Mesendoderm (in vitro differentiated cells): ENCODE measurements at regions not wholly inside any gene's neighbourhood (a gene's known extent, or its start where the extent isn't known, plus 50 kb on each side); places are given as distances from the start of the nearest gene placed in this dataset.
"Not testable (repeated sequence)": the region's sequence is repeated elsewhere in the genome, so short reads cannot be mapped to it uniquely, and the experiment has no call there.

Experiments
- DNase-seq: peaks from one replicate; pipeline ENCODE4 v3.0.0; 2013
- H2AK5ac ChIP-seq: 2 replicates; pipeline ENCODE4 v1.6.1; 2013; ENCODE audit warnings: low read length, inconsistent platforms
- H2BK120ac ChIP-seq: 2 replicates; pipeline ENCODE4 v1.6.1; 2013; ENCODE audit warnings: low read depth, mild to moderate bottlenecking, low read length, moderate library complexity, mixed read lengths
- H2BK15ac ChIP-seq: replicated peaks from 2 replicates; pipeline ENCODE4 v1.6.1; 2013; ENCODE audit warnings: low read depth, mild to moderate bottlenecking, moderate library complexity
- H2BK5ac ChIP-seq: 2 replicates; pipeline ENCODE4 v1.6.1; 2013; ENCODE audit warnings: low read length, inconsistent platforms
- H3K18ac ChIP-seq: 2 replicates; pipeline ENCODE4 v1.6.1; 2013; ENCODE audit warnings: mild to moderate bottlenecking, low read length, mixed read lengths
- H3K23ac ChIP-seq: one replicate; pipeline ENCODE4 v1.6.1; 2013; ENCODE audit warnings: low read length
- H3K27ac ChIP-seq: 2 replicates; pipeline ENCODE4 v1.5.1; 2013; ENCODE audit warnings: low read depth, mild to moderate bottlenecking, inconsistent platforms, low read length, moderate library complexity
- H3K27me3 ChIP-seq: 2 replicates; pipeline ENCODE4 v1.6.1; 2013; ENCODE audit warnings: low read length, control low read depth, mild to moderate bottlenecking, inconsistent platforms; ENCODE audit not compliant: insufficient read depth, poor library complexity
- H3K36me3 ChIP-seq: 2 replicates; pipeline ENCODE4 v1.6.1; 2013; ENCODE audit warnings: low read length, inconsistent platforms; ENCODE audit not compliant: control insufficient read depth, insufficient read depth
- H3K4ac ChIP-seq: one replicate; pipeline ENCODE4 v1.6.1; 2013; ENCODE audit warnings: low read depth, mild to moderate bottlenecking, low read length, moderate library complexity
- H3K4me1 ChIP-seq: 2 replicates; pipeline ENCODE4 v1.6.1; 2013; ENCODE audit warnings: low read depth, low read length, inconsistent platforms; ENCODE audit not compliant: control insufficient read depth
- H3K4me2 ChIP-seq: 2 replicates; pipeline ENCODE4 v1.6.1; 2013; ENCODE audit warnings: low read length
- H3K4me3 ChIP-seq: 2 replicates; pipeline ENCODE4 v1.5.1; 2013; ENCODE audit warnings: mild to moderate bottlenecking, low read length
- H3K56ac ChIP-seq: one replicate; pipeline ENCODE4 v1.6.1; 2013; ENCODE audit warnings: low read length
- H3K79me1 ChIP-seq: 2 replicates; pipeline ENCODE4 v1.6.1; 2013; ENCODE audit warnings: low read length, inconsistent platforms
- H3K79me2 ChIP-seq: 2 replicates; pipeline ENCODE4 v1.6.1; 2013; ENCODE audit warnings: mild to moderate bottlenecking, low read length; ENCODE audit not compliant: control insufficient read depth, insufficient read depth
- H3K9ac ChIP-seq: 2 replicates; pipeline ENCODE4 v1.6.1; 2013; ENCODE audit warnings: low read length, inconsistent platforms
- H4K5ac ChIP-seq: one replicate; pipeline ENCODE4 v1.6.1; 2013; ENCODE audit warnings: low read length
- H4K8ac ChIP-seq: one replicate; pipeline ENCODE4 v1.6.1; 2013; ENCODE audit warnings: low read depth, mild to moderate bottlenecking, control low read depth, low read length, moderate library complexity
- WGBS: extraction: QIAGEN DNeasy Blood & Tissue Kit; methylation state at CpG from one replicate; pipeline ENCODE4 v1.1.7; 2013; ENCODE audit warnings: low lambda C conversion rate, missing lambda C conversion rate; ENCODE audit not compliant: insufficient coverage; ENCODE audit errors: extremely low coverage; 5-methylcytosine and 5-hydroxymethylcytosine counted together

- no peak overlapping the region for H3K56ac ChIP-seq
- no peak overlapping the region for H3K4me3 ChIP-seq
- no peak overlapping the region for H2AK5ac ChIP-seq
- no peaks in the 10 kb centered on the region for H3K36me3 ChIP-seq
- no CpG with 5 or more reads among the region's 1 CpG for WGBS
- no peak overlapping the region for H3K18ac ChIP-seq
- no peak overlapping the region for H2BK15ac ChIP-seq
- H4K5ac ChIP-seq = no peak overlapping the region
- H3K27me3 ChIP-seq = no peaks in the 10 kb centered on the region
- no peak overlapping the region for H3K23ac ChIP-seq
- no peak overlapping the region for H4K8ac ChIP-seq
- no peak overlapping the region for H3K4ac ChIP-seq
- no peak overlapping the region for H2BK5ac ChIP-seq
- no peak overlapping the region for H3K9ac ChIP-seq
- H3K79me1 ChIP-seq = no peaks in the 10 kb centered on the region
- no peak overlapping the region for H2BK120ac ChIP-seq
- no peak overlapping the region for H3K4me2 ChIP-seq
- no peak for DNase-seq
- H3K27ac ChIP-seq = no peak overlapping the region
- no peaks in the 10 kb centered on the region for H3K79me2 ChIP-seq
- H3K4me1 ChIP-seq = no peaks in the 10 kb centered on the region
These were observed 355.3 kb downstream of the NR2F1-AS1 start for GRCh38 chr5:93225748-93226147.

- H3K18ac ChIP-seq = no peak overlapping the region
- H3K4me1 ChIP-seq = no peaks in the 10 kb centered on the region
- no peak overlapping the region for H2BK5ac ChIP-seq
- DNase-seq = no peak
- no peak overlapping the region for H3K9ac ChIP-seq
- no peak overlapping the region for H2BK15ac ChIP-seq
- no peaks in the 10 kb centered on the region for H3K79me1 ChIP-seq
- no peaks in the 10 kb centered on the region for H3K27me3 ChIP-seq
- no peaks in the 10 kb centered on the region for H3K36me3 ChIP-seq
- no peak overlapping the region for H3K27ac ChIP-seq
- H3K4me3 ChIP-seq = no peak overlapping the region
- no peak overlapping the region for H2AK5ac ChIP-seq
- H4K5ac ChIP-seq = no peak overlapping the region
- H3K79me2 ChIP-seq = no peaks in the 10 kb centered on the region
- no peak overlapping the region for H4K8ac ChIP-seq
- WGBS = no CpG with 5 or more reads among the region's 4 CpGs
- H3K56ac ChIP-seq = no peak overlapping the region
- no peak overlapping the region for H3K4me2 ChIP-seq
- no peak overlapping the region for H2BK120ac ChIP-seq
- H3K4ac ChIP-seq = no peak overlapping the region
- no peak overlapping the region for H3K23ac ChIP-seq
These were observed 356.4 kb downstream of the NR2F1-AS1 start for GRCh38 chr5:93224624-93225023.

DNA sequence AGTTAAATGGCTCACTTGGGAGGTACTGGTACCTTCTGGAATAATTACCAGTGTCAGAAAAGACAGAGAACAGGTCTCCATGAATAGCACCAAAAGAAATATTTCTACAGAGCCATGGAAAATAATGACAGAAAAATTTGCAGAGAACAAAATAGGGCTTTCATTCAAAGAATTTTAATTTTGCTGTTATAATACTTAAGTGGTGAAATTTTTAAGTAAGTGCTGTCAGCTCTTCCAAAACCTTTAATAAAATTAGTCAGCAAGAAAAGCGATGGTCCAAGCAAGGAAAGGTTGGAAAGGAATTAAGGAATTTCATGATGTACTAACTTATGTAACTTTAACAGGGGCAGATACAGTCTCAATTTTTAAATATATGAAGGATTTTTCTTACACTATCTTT is 359.2 kb downstream of the NR2F1-AS1 start:
- H2BK15ac ChIP-seq = no peak overlapping the region
- H3K56ac ChIP-seq = no peak overlapping the region
- H3K9ac ChIP-seq = no peak overlapping the region
- H4K5ac ChIP-seq = no peak overlapping the region
- H3K36me3 ChIP-seq = no peaks in the 10 kb centered on the region
- H2AK5ac ChIP-seq = no peak overlapping the region
- no peak overlapping the region for H2BK5ac ChIP-seq
- no peak overlapping the region for H3K4me3 ChIP-seq
- no peaks in the 10 kb centered on the region for H3K4me1 ChIP-seq
- no peak overlapping the region for H3K18ac ChIP-seq
- H4K8ac ChIP-seq = no peak overlapping the region
- WGBS = no CpG with 5 or more reads among the region's 1 CpG
- no peak overlapping the region for H3K4ac ChIP-seq
- no peak for DNase-seq
- no peaks in the 10 kb centered on the region for H3K79me1 ChIP-seq
- no peak overlapping the region for H3K27ac ChIP-seq
- no peak overlapping the region for H3K23ac ChIP-seq
- H3K27me3 ChIP-seq = no peaks in the 10 kb centered on the region
- H3K4me2 ChIP-seq = no peak overlapping the region
- no peak overlapping the region for H2BK120ac ChIP-seq
- no peaks in the 10 kb centered on the region for H3K79me2 ChIP-seq

- Histone ChIP-seq H3K9ac (no peak overlapping the region), H3K4ac (no peak overlapping the region), H3K36me3 (no peaks in the 10 kb centered on the region), H3K18ac (no peak overlapping the region), H3K4me3 (no peak overlapping the region), H3K79me1 (no peaks in the 10 kb centered on the region), H3K56ac (no peak overlapping the region), H3K4me2 (no peak overlapping the region), H3K79me2 (no peaks in the 10 kb centered on the region), H3K23ac (no peak overlapping the region), H4K5ac (no peak overlapping the region), H2BK15ac (no peak overlapping the region), H3K27ac (no peak overlapping the region), H3K4me1 (no peaks in the 10 kb centered on the region), H3K27me3 (no peaks in the 10 kb centered on the region), H2BK5ac (no peak overlapping the region), H2BK120ac (no peak overlapping the region), H4K8ac (no peak overlapping the region), H2AK5ac (no peak overlapping the region)
- no peak for DNase-seq
- WGBS = no CpG with 5 or more reads among the region's 3 CpGs
These were observed 360.6 kb downstream of the NR2F1-AS1 start for GRCh38 chr5:93220431-93220830.

DNA sequence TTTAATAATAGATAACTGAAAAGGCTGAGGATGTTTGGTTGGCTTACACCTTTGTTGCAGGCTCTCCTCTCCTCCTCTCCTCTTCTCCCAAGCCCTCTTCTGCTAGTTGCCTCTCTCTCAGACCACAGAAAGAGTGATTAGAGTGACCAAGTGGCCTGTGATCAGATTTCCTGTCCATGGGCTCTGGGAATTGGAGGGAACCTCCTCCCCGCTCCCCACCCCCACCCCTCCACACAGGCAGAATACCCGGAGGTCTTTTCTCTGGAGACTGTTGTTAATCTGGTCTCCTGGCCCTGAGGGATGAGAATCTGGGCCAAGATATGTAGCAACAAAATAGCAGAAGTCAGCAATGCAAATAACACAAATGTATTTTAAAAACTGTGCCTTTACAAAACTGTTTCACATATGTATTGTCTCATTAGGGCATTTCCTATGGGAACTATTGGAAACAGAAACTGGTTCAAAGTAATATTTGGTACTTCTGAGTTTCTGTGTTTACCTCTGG is 361.3 kb downstream of the NR2F1-AS1 start:
- no peak overlapping the region for H3K27ac ChIP-seq
- peak; percentile 4 for DNase-seq

GRCh38 chr5:93213111-93213794 is 367.8 kb downstream of the NR2F1-AS1 start:
- not testable (repeated sequence) for H2AK5ac ChIP-seq, H3K36me3 ChIP-seq, H3K27me3 ChIP-seq, H4K5ac ChIP-seq, DNase-seq, H3K56ac ChIP-seq, H3K4me1 ChIP-seq, H2BK15ac ChIP-seq, H3K9ac ChIP-seq, H3K79me1 ChIP-seq, H3K4ac ChIP-seq, H2BK5ac ChIP-seq, H3K18ac ChIP-seq, H3K27ac ChIP-seq, H4K8ac ChIP-seq, H3K79me2 ChIP-seq, H2BK120ac ChIP-seq, H3K4me3 ChIP-seq, H3K4me2 ChIP-seq, H3K23ac ChIP-seq
- WGBS = no CpG with 5 or more reads among the region's 28 CpGs

More for the DNA sequence above, 361.3 kb downstream of the NR2F1-AS1 start:
- no peak overlapping the region for H2BK5ac ChIP-seq
- no peaks in the 10 kb centered on the region for H3K79me1 ChIP-seq
- H3K4me3 ChIP-seq = no peak overlapping the region
- H3K27me3 ChIP-seq = no peaks in the 10 kb centered on the region
- H2BK15ac ChIP-seq = no peak overlapping the region
- H3K18ac ChIP-seq = no peak overlapping the region
- no peak overlapping the region for H3K56ac ChIP-seq
- WGBS = no CpG with 5 or more reads among the region's 2 CpGs
- H3K4ac ChIP-seq = no peak overlapping the region
- H4K8ac ChIP-seq = no peak overlapping the region
- H3K4me2 ChIP-seq = no peak overlapping the region
- no peak overlapping the region for H4K5ac ChIP-seq
- no peak overlapping the region for H3K9ac ChIP-seq
- H3K23ac ChIP-seq = no peak overlapping the region
- no peak overlapping the region for H2BK120ac ChIP-seq
- no peaks in the 10 kb centered on the region for H3K36me3 ChIP-seq
- no peaks in the 10 kb centered on the region for H3K79me2 ChIP-seq
- H2AK5ac ChIP-seq = no peak overlapping the region
- no peaks in the 10 kb centered on the region for H3K4me1 ChIP-seq
